NCI-H345 (cell line): ENCODE measurements at regions not wholly inside any gene's neighbourhood (a gene's known extent, or its start where the extent isn't known, plus 50 kb on each side); places are given as distances from the start of the nearest gene placed in this dataset.

Experiments used
- DNase-seq: peaks from one replicate; lab custom pipeline; 2025; lab: John Stamatoyannopoulos, UW

GRCh38 chr4:179441596-179441995 is 1999.4 kb upstream of the AGA start:
- DNase-seq = no peak

- DNase-seq = no peak
Observed at GRCh38 chr4:179447308-179447707, 2005.1 kb upstream of the AGA start.

- no peak for DNase-seq
Observed at GRCh38 chr4:179465131-179465797, 2023.0 kb upstream of the AGA start.

- DNase-seq = no peak
Observed at GRCh38 chr4:179467878-179468277, 2025.6 kb upstream of the AGA start.

GRCh38 chr4:179472164-179472563 is 2029.9 kb upstream of the AGA start:
- no peak for DNase-seq

GRCh38 chr4:179478608-179479007 is 2036.4 kb upstream of the AGA start:
- DNase-seq = no peak

- DNase-seq = no peak
Observed at GRCh38 chr4:179485781-179486180, 2043.5 kb upstream of the AGA start.

GRCh38 chr4:179486570-179487335 is 2044.5 kb upstream of the AGA start:
- DNase-seq = no peak

GRCh38 chr4:179492260-179493080 is 2050.2 kb upstream of the AGA start:
- no peak for DNase-seq

- DNase-seq = no peak
Observed at GRCh38 chr4:179503976-179504375, 2061.7 kb upstream of the AGA start.

GRCh38 chr4:179509489-179509888 is 2067.3 kb upstream of the AGA start:
- no peak for DNase-seq

GRCh38 chr4:179521952-179522351 is 2079.7 kb upstream of the AGA start:
- no peak for DNase-seq

- no peak for DNase-seq
Observed at GRCh38 chr4:179530958-179531357, 2088.7 kb upstream of the AGA start.

GRCh38 chr4:179536694-179537093 is 2094.5 kb upstream of the AGA start:
- no peak for DNase-seq

GRCh38 chr4:179539641-179540040 is 2097.4 kb upstream of the AGA start:
- no peak for DNase-seq

- DNase-seq = no peak
Observed at GRCh38 chr4:179543771-179544170, 2101.5 kb upstream of the AGA start.

GRCh38 chr4:179544496-179544895 is 2102.3 kb upstream of the AGA start:
- DNase-seq = no peak

GRCh38 chr4:179552131-179552530 is 2109.9 kb upstream of the AGA start:
- no peak for DNase-seq

- no peak for DNase-seq
Observed at GRCh38 chr4:179563741-179564140, 2121.5 kb upstream of the AGA start.

- no peak for DNase-seq
Observed at GRCh38 chr4:179569549-179569948, 2127.3 kb upstream of the AGA start.

GRCh38 chr4:179582164-179582905 is 2140.1 kb upstream of the AGA start:
- no peak for DNase-seq

- DNase-seq = no peak
Observed at GRCh38 chr4:179583221-179583620, 2141.0 kb upstream of the AGA start.
